Endothelial cell of umbilical vein (primary cell): ENCODE measurements at regions not wholly inside any gene's neighbourhood (a gene's known extent, or its start where the extent isn't known, plus 50 kb on each side); places are given as distances from the start of the nearest gene placed in this dataset.

Experiments used
- BruUV-seq: library from RNA; stranded (reverse); fragments of 400-500 nt; replicated peaks from 2 replicates; lab custom pipeline; 2021; lab: Mats Ljungman, UMichigan
- CTCF ChIA-PET: fragments of 300-600, 350-600 bp; sonication (Branson Sonifier 250); formaldehyde crosslinking; loops from one replicate; lab custom pipeline; 2021; ENCODE audit warnings: antibody characterized with exemption, inconsistent platforms; lab: Charles Lee
- POLR2A ChIA-PET: fragments of 300-600, 350-600 bp; sonication (Branson Sonifier 250); formaldehyde crosslinking; loops from one replicate; lab custom pipeline; 2021; ENCODE audit warnings: antibody characterized with exemption, inconsistent platforms; lab: Charles Lee
- DNase-seq: peaks from one replicate; pipeline ENCODE4 v3.0.0-alpha.2; 2011; ENCODE audit warnings: low read depth, low spot score
- FAIRE-seq: peaks from 2 replicates; lab custom pipeline; 2011; peaks lifted over from hg19 to GRCh38; lab: Jason Lieb, UNC
- H2AFZ ChIP-seq: 2 replicates; pipeline ENCODE4 v1.6.0; 2012; ENCODE audit warnings: low read depth, low read length, control low read depth, inconsistent platforms
- H3K27ac ChIP-seq: 2 replicates; pipeline ENCODE4 v1.5.1; 2011; ENCODE audit warnings: low read depth, mild to moderate bottlenecking, control low read depth, low read length, moderate library complexity; ENCODE audit not compliant: insufficient read depth
- H3K27me3 ChIP-seq, 2 experiments: 2 replicates each; pipeline versions ENCODE4 v1.6.0 to v1.6.1; 2011; ENCODE audit warnings: low read length in 2 of 2, mixed read lengths in 1 of 2; ENCODE audit not compliant: control insufficient read depth in 2 of 2, insufficient read depth in 2 of 2
- H3K36me3 ChIP-seq, 2 experiments: 2 replicates in 1 of 2; 3 replicates in 1 of 2; pipeline ENCODE4 v1.5.1; 2011; ENCODE audit warnings: low read length in 2 of 2, mild to moderate bottlenecking in 1 of 2, moderate library complexity in 1 of 2; ENCODE audit not compliant: control insufficient read depth in 2 of 2, insufficient read depth in 2 of 2; ENCODE audit errors: extremely low read depth in 1 of 2
- H3K4me1 ChIP-seq: 3 replicates; pipeline ENCODE4 v1.5.1; 2011; ENCODE audit warnings: mild to moderate bottlenecking, low read length; ENCODE audit not compliant: control insufficient read depth, insufficient read depth; ENCODE audit errors: extremely low read depth
- H3K4me2 ChIP-seq: 2 replicates; pipeline ENCODE4 v1.6.1; 2011; ENCODE audit warnings: low read length, control low read depth, mixed read lengths; ENCODE audit not compliant: insufficient read depth
- H3K4me3 ChIP-seq, 3 experiments: fragments of 200-600 bp in 1 of 3; sonication (generic), shearing (Covaris generic) in 1 of 3; replicated peaks in 1 of 3; 2 replicates each; pipeline ENCODE4 v1.5.1; 2011 to 2016; ENCODE audit warnings: control low read depth in 3 of 3, low read length in 3 of 3, mild to moderate bottlenecking in 2 of 3, inconsistent platforms in 1 of 3, low read depth in 1 of 3, moderate library complexity in 1 of 3; ENCODE audit not compliant: insufficient read depth in 1 of 3
- H3K79me2 ChIP-seq: 2 replicates; pipeline ENCODE4 v1.6.0; 2012; ENCODE audit warnings: low read length, inconsistent platforms; ENCODE audit not compliant: control insufficient read depth, insufficient read depth
- H3K9ac ChIP-seq: replicated peaks from 2 replicates; pipeline ENCODE3; 2011; ENCODE audit warnings: low read length, control low read depth; ENCODE audit not compliant: insufficient read depth; ENCODE audit errors: extremely low read depth
- H3K9me1 ChIP-seq: replicated peaks from 3 replicates; pipeline ENCODE4 v1.6.0; 2011; ENCODE audit warnings: mild to moderate bottlenecking, low read length; ENCODE audit not compliant: control insufficient read depth, insufficient read depth; ENCODE audit errors: extremely low read depth
- H3K9me3 ChIP-seq: replicated peaks from 2 replicates; pipeline ENCODE4 v1.5.1; 2012; ENCODE audit warnings: low read length, inconsistent platforms; ENCODE audit not compliant: control insufficient read depth, insufficient read depth
- H4K20me1 ChIP-seq: replicated peaks from 2 replicates; pipeline ENCODE3; 2011; ENCODE audit warnings: mild to moderate bottlenecking, low read length; ENCODE audit not compliant: control insufficient read depth, insufficient read depth; ENCODE audit errors: extremely low read depth
- CTCF ChIP-seq, 2 donors: IDR thresholded peaks; 1 replicate in 1 of 2; 2 replicates in 1 of 2; pipeline ENCODE4 v1.5.1; 2011; ENCODE audit warnings: low read length in 2 of 2, mild to moderate bottlenecking in 2 of 2, moderate library complexity in 2 of 2, control low read depth in 1 of 2, inconsistent platforms in 1 of 2, low read depth in 1 of 2; ENCODE audit not compliant: insufficient read depth in 1 of 2; ENCODE audit errors: extremely low read depth in 1 of 2
- EZH2 ChIP-seq: IDR thresholded peaks from 2 replicates; pipeline ENCODE4 v1.6.1; 2012; ENCODE audit warnings: borderline replicate concordance, low read depth, mild to moderate bottlenecking, moderate library complexity, low read length, inconsistent platforms; ENCODE audit not compliant: severe bottlenecking
- FOS ChIP-seq: IDR thresholded peaks from 2 replicates; pipeline ENCODE4 v1.6.1; 2011; ENCODE audit warnings: mild to moderate bottlenecking, low read length, moderate library complexity, borderline replicate concordance; ENCODE audit not compliant: insufficient read depth
- GATA2 ChIP-seq: IDR thresholded peaks from 2 replicates; pipeline ENCODE4 v1.7.0; 2011; ENCODE audit warnings: low read depth, mild to moderate bottlenecking, moderate library complexity, mixed read lengths, low read length; ENCODE audit not compliant: insufficient read length, insufficient read depth
- JUN ChIP-seq: IDR thresholded peaks from 2 replicates; pipeline ENCODE4 v1.6.1; 2011; ENCODE audit warnings: borderline replicate concordance, low read depth; ENCODE audit not compliant: insufficient read length, insufficient read depth
- MAX ChIP-seq: IDR thresholded peaks from 2 replicates; pipeline ENCODE4 v1.6.1; 2011; ENCODE audit not compliant: insufficient read depth, insufficient read length
- MYC ChIP-seq: IDR thresholded peaks from one replicate; pipeline ENCODE4 v1.6.1; 2011; ENCODE audit warnings: mild to moderate bottlenecking, low read depth, low read length
- POLR2A ChIP-seq: IDR thresholded peaks from 2 replicates; pipeline ENCODE4 v1.6.1; 2012; ENCODE audit warnings: low read depth, mild to moderate bottlenecking, control low read depth, low read length
- POLR2AphosphoS5 ChIP-seq: IDR thresholded peaks from 2 replicates; pipeline ENCODE4 v1.6.1; 2012; ENCODE audit warnings: low read depth, mild to moderate bottlenecking, control low read depth, low read length, moderate library complexity; ENCODE audit not compliant: insufficient read depth
- dilution Hi-C: fragments of 300-500 bp; cut with MboI; formaldehyde crosslinking; loops from one replicate; pipeline ENCODE4 v1.15.0; 2019; ENCODE audit warnings: low sequenced_read_pairs; ENCODE audit not compliant: extremely low pct_ligation_motif_present
- intact Hi-C: fragments of 100-400 bp; cut with micrococcal nuclease; formaldehyde crosslinking; loops from one replicate; pipeline ENCODE4 v1.10.0; 2022

- POLR2A ChIA-PET: no interaction called here
- Histone ChIP-seq H3K9me3 (peaks cover 1% of the 10 kb centered on the region), H3K79me2 (no peaks in the 10 kb centered on the region), H2AFZ (no peak overlapping the region), H3K27ac (no peak overlapping the region), H3K36me3 (no peaks in the 10 kb centered on the region), H3K9me1 (no peaks in the 10 kb centered on the region), H3K4me1 (no peaks in the 10 kb centered on the region), H4K20me1 (no peaks in the 10 kb centered on the region), H3K9ac (no peak overlapping the region), H3K4me2 (no peak overlapping the region), H3K27me3 (no peaks in the 10 kb centered on the region), H3K4me3 (no peak overlapping the region)
- BruUV-seq: no TSS peak
- FAIRE-seq (no peak), DNase-seq (no peak)
- TF ChIP-seq POLR2AphosphoS5 (no peak), MYC (no peak), EZH2 (no peak), GATA2 (no peak), MAX (no peak), FOS (no peak), JUN (no peak), CTCF (IDR thresholded peaks at IDR 0.05; ENCODE audit: extremely low read depth in 1 of 2, insufficient read depth in 1 of 2, low read depth in 1 of 2, low read length in 2 of 2) (no peak), POLR2A (no peak)
- intact Hi-C loops: no loop called here
- CTCF ChIA-PET: no interaction called here
- dilution Hi-C loops: no loop called here
These were observed 429.1 kb upstream of the HTR1E start for GRCh38 chr6:86508230-86508629.
